Coronary artery (tissue), 2 donors: ENCODE measurements at regions not wholly inside any gene's neighbourhood (a gene's known extent, or its start where the extent isn't known, plus 50 kb on each side); places are given as distances from the start of the nearest gene placed in this dataset.

Experiments used
- DNase-seq: peaks from one replicate; pipeline ENCODE4 v3.0.0-alpha.2; 2017; ENCODE audit warnings: low spot score
- H3K27ac ChIP-seq, 2 donors: fragments of 200-600 bp; sonication (generic); one replicate each; pipeline ENCODE4 v1.5.1; 2016 to 2019
- H3K4me3 ChIP-seq: fragments of 200-600 bp; sonication (generic); 2 replicates; pipeline ENCODE4 v1.5.1; 2016; ENCODE audit warnings: mild to moderate bottlenecking, moderate library complexity
- TF ChIP-seq, protein P1 (sequence below): fragments of 200-600 bp; sonication (generic); IDR thresholded peaks from one replicate; pipeline ENCODE4 v1.5.1; 2019; ENCODE audit warnings: antibody characterized with exemption

DNA sequence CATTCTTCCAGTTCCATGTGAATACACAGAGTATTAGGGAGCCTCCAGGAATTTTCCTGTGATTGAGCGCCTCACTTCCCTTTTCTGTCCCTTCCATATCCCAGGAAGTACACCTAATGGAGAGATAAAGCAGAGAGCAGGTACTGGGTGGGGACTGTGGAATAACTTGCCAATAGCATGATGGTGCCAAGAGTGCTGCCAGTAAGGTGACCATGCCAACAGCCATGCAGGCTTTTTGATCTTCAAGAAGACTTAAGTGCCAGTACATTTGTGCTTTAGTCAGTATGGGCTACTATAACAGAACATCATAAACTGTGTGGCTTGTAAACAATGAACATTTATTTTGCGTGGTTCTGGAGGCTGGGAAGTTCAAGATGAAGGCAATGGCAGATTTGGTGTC, 160.2 kb upstream of the RIMS1 start:
- H3K27ac ChIP-seq = no peak overlapping the region
- DNase-seq = no peak
- no peak overlapping the region for H3K4me3 ChIP-seq
- TF ChIP-seq, protein P1, sequence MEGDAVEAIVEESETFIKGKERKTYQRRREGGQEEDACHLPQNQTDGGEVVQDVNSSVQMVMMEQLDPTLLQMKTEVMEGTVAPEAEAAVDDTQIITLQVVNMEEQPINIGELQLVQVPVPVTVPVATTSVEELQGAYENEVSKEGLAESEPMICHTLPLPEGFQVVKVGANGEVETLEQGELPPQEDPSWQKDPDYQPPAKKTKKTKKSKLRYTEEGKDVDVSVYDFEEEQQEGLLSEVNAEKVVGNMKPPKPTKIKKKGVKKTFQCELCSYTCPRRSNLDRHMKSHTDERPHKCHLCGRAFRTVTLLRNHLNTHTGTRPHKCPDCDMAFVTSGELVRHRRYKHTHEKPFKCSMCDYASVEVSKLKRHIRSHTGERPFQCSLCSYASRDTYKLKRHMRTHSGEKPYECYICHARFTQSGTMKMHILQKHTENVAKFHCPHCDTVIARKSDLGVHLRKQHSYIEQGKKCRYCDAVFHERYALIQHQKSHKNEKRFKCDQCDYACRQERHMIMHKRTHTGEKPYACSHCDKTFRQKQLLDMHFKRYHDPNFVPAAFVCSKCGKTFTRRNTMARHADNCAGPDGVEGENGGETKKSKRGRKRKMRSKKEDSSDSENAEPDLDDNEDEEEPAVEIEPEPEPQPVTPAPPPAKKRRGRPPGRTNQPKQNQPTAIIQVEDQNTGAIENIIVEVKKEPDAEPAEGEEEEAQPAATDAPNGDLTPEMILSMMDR = no peak

DNA sequence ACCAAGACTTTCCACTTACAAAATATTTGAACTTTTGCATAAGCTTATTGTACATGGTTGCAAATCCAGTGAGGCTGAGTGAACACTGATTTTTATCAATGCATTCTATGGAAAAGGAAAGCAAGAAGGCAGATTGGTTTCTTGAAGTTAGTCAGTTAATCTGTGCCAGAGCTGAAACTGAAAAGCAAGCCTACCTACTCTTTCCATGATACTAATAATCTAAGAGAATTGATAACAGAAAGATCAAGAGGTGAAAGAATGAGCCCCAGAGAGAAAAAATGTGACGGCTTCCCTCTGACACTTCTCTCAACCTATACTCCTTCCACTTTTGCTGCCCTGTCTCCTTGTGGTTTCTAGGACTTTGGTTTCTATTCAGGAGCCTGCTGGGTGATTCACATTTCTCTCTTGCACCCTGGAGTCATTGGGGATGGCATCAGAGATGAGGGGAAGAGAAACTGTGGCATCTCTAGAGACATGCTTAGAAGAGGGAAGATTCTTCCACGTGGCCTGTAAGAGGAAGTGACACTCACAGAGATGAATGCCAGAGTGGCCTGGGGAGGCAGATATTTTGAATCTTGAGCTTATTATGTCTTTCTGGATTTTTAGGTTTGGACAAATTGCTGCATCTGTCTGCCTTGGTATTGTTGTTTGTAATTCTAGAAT, 158.6 kb upstream of the RIMS1 start:
- Histone ChIP-seq H3K4me3 (no peak overlapping the region), H3K27ac (no peak overlapping the region)
- no peak for DNase-seq
- TF ChIP-seq, protein P1 = no peak

DNA sequence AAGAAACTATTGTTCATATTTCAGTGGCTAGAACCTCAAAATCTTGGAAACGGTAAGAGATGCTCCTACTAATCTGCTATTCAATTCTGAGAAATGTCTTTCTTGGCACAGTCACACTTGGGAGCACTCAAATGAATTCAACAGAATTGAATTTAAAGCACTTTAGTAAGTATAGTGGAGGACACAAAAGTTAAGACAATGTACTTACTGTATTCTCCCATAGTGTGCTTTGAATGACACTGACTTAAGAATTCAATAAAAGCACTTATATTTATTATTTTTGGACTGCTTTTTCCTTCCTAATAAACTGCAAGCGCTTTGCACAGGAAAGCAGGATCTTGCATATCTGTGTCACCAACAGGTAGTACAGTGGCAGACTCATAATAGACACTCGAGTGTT, 156.1 kb upstream of the RIMS1 start:
- TF ChIP-seq, protein P1 = no peak
- DNase-seq = no peak
- Histone ChIP-seq H3K4me3 (no peak overlapping the region), H3K27ac (no peak overlapping the region)

DNA sequence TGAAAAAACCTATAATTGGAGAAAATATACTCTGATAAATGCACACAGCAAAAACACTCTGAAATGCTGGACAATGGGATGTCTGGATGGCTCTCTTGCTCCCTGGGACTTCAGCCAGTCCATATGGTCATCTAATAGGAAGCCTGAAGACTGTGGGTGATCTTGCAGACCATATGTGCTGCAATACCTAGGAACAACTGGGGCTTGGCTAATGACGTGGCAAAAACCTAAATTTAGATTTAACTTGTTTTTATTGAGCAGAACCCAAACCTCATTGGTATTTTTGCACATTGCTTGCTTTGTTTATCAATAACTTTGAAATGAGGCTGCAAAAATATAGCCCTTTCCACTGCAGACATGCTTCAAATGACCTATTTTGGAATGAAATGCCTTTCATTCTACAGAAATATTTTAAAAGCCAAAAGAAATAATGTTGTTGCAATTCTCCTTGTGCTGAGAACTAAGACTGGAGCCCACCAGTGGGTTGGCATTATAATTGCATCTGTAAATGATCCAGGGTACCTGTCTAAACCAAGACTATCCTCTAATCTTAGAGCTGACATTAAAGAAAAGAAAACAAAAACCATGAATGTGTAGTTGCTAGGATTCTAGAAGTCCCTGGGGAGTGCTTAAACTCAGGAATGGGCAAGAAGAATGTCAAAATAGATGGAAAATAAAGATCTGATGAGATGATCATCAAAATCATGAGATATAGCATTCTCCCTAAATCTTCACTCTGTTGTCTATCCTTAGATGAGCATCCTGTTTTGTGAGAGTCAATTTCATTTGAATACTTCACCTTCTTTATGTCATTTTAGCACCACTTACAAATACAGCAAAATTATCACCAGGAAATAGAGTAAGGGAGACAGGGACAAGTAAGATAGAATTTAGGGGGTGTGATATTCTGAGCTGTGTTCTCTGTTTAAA, 152.1 kb upstream of the RIMS1 start:
- TF ChIP-seq, protein P1 = no peak
- H3K4me3 ChIP-seq = no peak overlapping the region
- no peak overlapping the region for H3K27ac ChIP-seq
- no peak for DNase-seq

DNA sequence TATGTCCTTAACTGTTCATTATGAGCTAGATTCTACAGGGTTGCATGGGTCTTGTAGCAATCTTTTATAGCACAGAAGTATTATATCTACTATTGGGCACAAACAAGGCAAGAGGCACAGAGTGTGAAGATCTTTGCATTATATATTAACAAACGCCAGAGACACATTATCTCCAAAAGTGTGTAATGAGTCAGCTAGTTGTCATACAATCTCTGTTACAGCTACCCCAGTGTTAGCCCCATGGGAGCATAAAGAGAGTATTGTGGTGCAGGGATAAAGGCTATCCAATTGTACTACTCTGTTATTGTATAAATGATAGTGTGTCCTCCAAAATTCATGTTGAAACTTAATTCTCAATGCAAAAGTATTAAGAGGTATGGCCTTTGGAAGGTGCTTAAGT, 148.4 kb upstream of the RIMS1 start:
- no peak overlapping the region for H3K4me3 ChIP-seq
- no peak overlapping the region for H3K27ac ChIP-seq
- DNase-seq = no peak
- TF ChIP-seq, protein P1 = no peak

DNA sequence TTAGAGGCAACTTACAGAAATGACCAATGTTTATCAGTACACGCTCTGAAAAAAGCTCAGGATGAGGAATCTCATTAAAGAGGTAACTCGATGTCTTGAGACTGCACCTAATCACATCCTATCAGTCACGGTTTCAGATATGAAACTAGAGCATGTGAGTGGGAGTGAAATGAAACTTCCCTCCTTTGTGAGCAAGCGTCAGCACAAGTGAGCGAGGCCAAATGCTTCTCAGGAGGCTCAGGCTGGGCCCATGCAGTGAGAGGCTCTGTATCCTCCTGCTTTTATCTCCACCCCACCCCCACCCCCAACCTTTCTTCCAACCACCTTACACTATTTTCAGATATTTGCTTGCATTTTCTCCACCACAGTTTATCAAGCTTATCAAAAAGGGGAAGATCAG, 140.8 kb upstream of the RIMS1 start:
- DNase-seq = no peak
- TF ChIP-seq, protein P1 = no peak
- no peak overlapping the region for H3K4me3 ChIP-seq

More for the DNA sequence above, 140.8 kb upstream of the RIMS1 start:
- no peak overlapping the region for H3K27ac ChIP-seq
